GM21723 (cell line): ENCODE measurements at regions not wholly inside any gene's neighbourhood (a gene's known extent, or its start where the extent isn't known, plus 50 kb on each side); places are given as distances from the start of the nearest gene placed in this dataset.
A peak's percentile ranks its signal among the peaks of the same experiment; 100 is the strongest.

Source experiments
- ATAC-seq: cut with Tn5 transposase; IDR thresholded peaks from one replicate; pipeline ENCODE4 v1.9.1; 2021; ENCODE audit warnings: mild to moderate bottlenecking, moderate library complexity; ENCODE audit not compliant: unreplicated experiment

GRCh38 chr14:101064121-101064661 is 160.7 kb upstream of the RTL1 start:
- no peak for ATAC-seq

GRCh38 chr14:101064718-101065117 is 161.2 kb upstream of the RTL1 start:
- ATAC-seq = no peak

GRCh38 chr14:101065246-101065645 is 161.7 kb upstream of the RTL1 start:
- ATAC-seq = no peak

- no peak for ATAC-seq
Measured at GRCh38 chr14:101065696-101066694, 162.5 kb upstream of the RTL1 start.

- ATAC-seq = no peak
Measured at GRCh38 chr14:101066826-101067510, 163.4 kb upstream of the RTL1 start.

- no peak for ATAC-seq
Measured at GRCh38 chr14:101068313-101069227, 165.0 kb upstream of the RTL1 start.

- ATAC-seq = no peak
Measured at GRCh38 chr14:101069228-101069549, 165.7 kb upstream of the RTL1 start.

GRCh38 chr14:101069666-101070362 is 166.3 kb upstream of the RTL1 start:
- ATAC-seq = no peak

- ATAC-seq = no peak
Measured at GRCh38 chr14:101070540-101071492, 167.3 kb upstream of the RTL1 start.

GRCh38 chr14:101071493-101071906 is 168.0 kb upstream of the RTL1 start:
- ATAC-seq = no peak

GRCh38 chr14:101072070-101072469 is 168.5 kb upstream of the RTL1 start:
- ATAC-seq = no peak

- no peak for ATAC-seq
Measured at GRCh38 chr14:101072531-101072930, 169.0 kb upstream of the RTL1 start.

- peak; percentile 86 for ATAC-seq
Measured at GRCh38 chr14:101072945-101073597, 169.5 kb upstream of the RTL1 start.

GRCh38 chr14:101073598-101073965 is 170.1 kb upstream of the RTL1 start:
- no peak for ATAC-seq

GRCh38 chr14:101074196-101075024 is 170.9 kb upstream of the RTL1 start:
- ATAC-seq = no peak

GRCh38 chr14:101075025-101075800 is 171.7 kb upstream of the RTL1 start:
- peak; percentile 64 for ATAC-seq
